ENCODE measurements at regions not wholly inside any gene's neighbourhood (a gene's known extent, or its start where the extent isn't known, plus 50 kb on each side); places are given as distances from the start of the nearest gene placed in this dataset.

GRCh38 chr14:71730471-71730870 lies 201.8 kb upstream of the RGS6 start:
- DNase-seq (no peak), ATAC-seq (ENCODE audit: poor library complexity) (no peak)
- intact Hi-C loops (cut with DNase I): no loop called here

GRCh38 chr14:71731096-71731495 lies 201.1 kb upstream of the RGS6 start:
- intact Hi-C loops (cut with DNase I): no loop called here
- ATAC-seq (ENCODE audit: poor library complexity) (no peak), DNase-seq (no peak)

GRCh38 chr14:71733210-71733883 lies 198.9 kb upstream of the RGS6 start:
- intact Hi-C loops (cut with DNase I): no loop called here
- DNase-seq (no peak), ATAC-seq (ENCODE audit: poor library complexity) (no peak)

- DNase-seq (no peak), ATAC-seq (ENCODE audit: poor library complexity) (no peak)
- intact Hi-C loops (cut with DNase I): no loop called here
Observed at GRCh38 chr14:71734076-71734475, 198.2 kb upstream of the RGS6 start.

GRCh38 chr14:71734885-71735284 lies 197.3 kb upstream of the RGS6 start:
- no peak for DNase-seq
- no peak for ATAC-seq (ENCODE audit: poor library complexity)
- intact Hi-C loops (cut with DNase I): no loop called here

GRCh38 chr14:71737760-71738159 lies 194.5 kb upstream of the RGS6 start:
- ATAC-seq (ENCODE audit: poor library complexity) (no peak), DNase-seq (no peak)
- intact Hi-C loops (cut with DNase I): no loop called here

GRCh38 chr14:71739273-71739990 lies 192.8 kb upstream of the RGS6 start:
- ATAC-seq (ENCODE audit: poor library complexity): no peak
- DNase-seq: no peak
- intact Hi-C loops (cut with DNase I): no loop called here

GRCh38 chr14:71741241-71741640 lies 191.0 kb upstream of the RGS6 start:
- ATAC-seq (ENCODE audit: poor library complexity) (no peak), DNase-seq (no peak)
- intact Hi-C loops (cut with DNase I): no loop called here

GRCh38 chr14:71742485-71742884 lies 189.7 kb upstream of the RGS6 start:
- intact Hi-C loops (cut with DNase I): no loop called here

GRCh38 chr14:71745072-71745471 lies 187.2 kb upstream of the RGS6 start:
- ATAC-seq (ENCODE audit: poor library complexity) (no peak), DNase-seq (no peak)
- intact Hi-C loops (cut with DNase I): no loop called here

More at GRCh38 chr14:71742485-71742884, 189.7 kb upstream of the RGS6 start:
- DNase-seq: no peak
- no peak for ATAC-seq (ENCODE audit: poor library complexity)

GRCh38 chr14:71748196-71748595 lies 184.0 kb upstream of the RGS6 start:
- no peak for DNase-seq
- intact Hi-C loops (cut with DNase I): no loop called here

GRCh38 chr14:71749613-71750238 lies 182.5 kb upstream of the RGS6 start:
- intact Hi-C loops (cut with DNase I): no loop called here
- ATAC-seq (ENCODE audit: poor library complexity) (no peak), DNase-seq (no peak)

More at GRCh38 chr14:71748196-71748595, 184.0 kb upstream of the RGS6 start:
- ATAC-seq (ENCODE audit: poor library complexity): no peak

- intact Hi-C loops (cut with DNase I): no loop called here
Observed at GRCh38 chr14:71751264-71751663, 181.0 kb upstream of the RGS6 start.

GRCh38 chr14:71752111-71752738 lies 180.0 kb upstream of the RGS6 start:
- intact Hi-C loops (cut with DNase I): loop anchor here (2.0 kb wide), 1 partner anchor 613 kb away; no protein-coding TSS in a partner anchor
- DNase-seq (no peak), ATAC-seq (ENCODE audit: poor library complexity) (no peak)

More at GRCh38 chr14:71751264-71751663, 181.0 kb upstream of the RGS6 start:
- ATAC-seq (ENCODE audit: poor library complexity) (no peak), DNase-seq (no peak)

GRCh38 chr14:71753126-71753830 lies 179.0 kb upstream of the RGS6 start:
- peak; percentile 94 for ATAC-seq (ENCODE audit: poor library complexity)
- DNase-seq: peak; percentile 94
- intact Hi-C loops (cut with DNase I): loop anchor here (2.0 kb wide), 1 partner anchor 614 kb away; no protein-coding TSS in a partner anchor

- intact Hi-C loops (cut with DNase I): loop anchor here (2.0 kb wide), 1 partner anchor 615 kb away; no protein-coding TSS in a partner anchor
- ATAC-seq (ENCODE audit: poor library complexity): no peak
- no peak for DNase-seq
Observed at GRCh38 chr14:71753976-71754375, 178.3 kb upstream of the RGS6 start.

GRCh38 chr14:71754422-71755095 lies 177.7 kb upstream of the RGS6 start:
- no peak for ATAC-seq (ENCODE audit: poor library complexity)
- DNase-seq: no peak
- intact Hi-C loops (cut with DNase I): no loop called here

All from Right ventricle myocardium superior (tissue), 1 donor.